OCI-LY1 (cell line): ENCODE measurements at regions not wholly inside any gene's neighbourhood (a gene's known extent, or its start where the extent isn't known, plus 50 kb on each side); places are given as distances from the start of the nearest gene placed in this dataset.
A peak's percentile ranks its signal among the peaks of the same experiment; 100 is the strongest.

Experiments
- H2AFZ ChIP-seq: fragments of 200-600 bp; sonication (generic), shearing (Covaris generic); 2 replicates; pipeline ENCODE4 v1.6.0; 2014; ENCODE audit warnings: antibody characterized with exemption, mild to moderate bottlenecking, low read length
- H3F3A ChIP-seq: fragments of 200-600 bp; sonication (generic), shearing (Covaris generic); 2 replicates; pipeline ENCODE4 v1.6.0; 2014; ENCODE audit warnings: mild to moderate bottlenecking, antibody characterized with exemption, low read length, moderate library complexity; ENCODE audit not compliant: insufficient read depth
- H3K27ac ChIP-seq: fragments of 200-600 bp; sonication (generic); 2 replicates; pipeline ENCODE4 v1.5.1; 2014; ENCODE audit warnings: low read length, mixed run types, mild to moderate bottlenecking, low read depth; ENCODE audit not compliant: poor library complexity, severe bottlenecking
- H3K27me3 ChIP-seq: fragments of 200-600 bp; sonication (generic); 2 replicates; pipeline ENCODE4 v1.6.0; 2014; ENCODE audit warnings: antibody characterized with exemption, mild to moderate bottlenecking, low read length, moderate library complexity; ENCODE audit not compliant: insufficient read depth
- H3K36me3 ChIP-seq: fragments of 200-600 bp; sonication (generic); 2 replicates; pipeline ENCODE4 v1.6.1; 2014; ENCODE audit warnings: mild to moderate bottlenecking, antibody characterized with exemption, low read length, moderate library complexity, mixed read lengths; ENCODE audit not compliant: insufficient read depth
- H3K4me1 ChIP-seq: fragments of 200-600 bp; sonication (generic); 2 replicates; pipeline ENCODE4 v1.5.1; 2014; ENCODE audit warnings: mild to moderate bottlenecking, low read length, moderate library complexity; ENCODE audit not compliant: insufficient read depth, severe bottlenecking
- H3K4me2 ChIP-seq: fragments of 200-600 bp; sonication (generic), shearing (Covaris generic); 2 replicates; pipeline ENCODE4 v1.6.1; 2014; ENCODE audit warnings: low read length
- H3K4me3 ChIP-seq: fragments of 200-600 bp; sonication (generic); 2 replicates; pipeline ENCODE4 v1.5.1; 2014; ENCODE audit warnings: low read length, low read depth, mild to moderate bottlenecking, mixed read lengths; ENCODE audit not compliant: poor library complexity, severe bottlenecking
- H3K79me2 ChIP-seq: fragments of 200-600 bp; shearing (Covaris generic); 2 replicates; pipeline ENCODE4 v1.6.1; 2016; ENCODE audit warnings: mixed run types, low read length, mixed read lengths; ENCODE audit not compliant: insufficient read depth
- H3K9ac ChIP-seq: fragments of 200-600 bp; sonication (generic), shearing (Covaris generic); 2 replicates; pipeline ENCODE4 v1.6.1; 2014; ENCODE audit warnings: mild to moderate bottlenecking, low read length, mixed read lengths
- H3K9me2 ChIP-seq: fragments of 200-600 bp; sonication (generic), shearing (Covaris generic); 2 replicates; pipeline ENCODE4 v1.6.1; 2014; ENCODE audit warnings: low read depth, mild to moderate bottlenecking, low read length, mixed read lengths
- H3K9me3 ChIP-seq: fragments of 200-600 bp; shearing (Covaris generic); 2 replicates; pipeline ENCODE4 v1.6.1; 2014; ENCODE audit warnings: low read length, mixed read lengths
- H4K20me1 ChIP-seq: fragments of 200-600 bp; sonication (generic), shearing (Covaris generic); 2 replicates; pipeline ENCODE4 v1.6.0; 2016; ENCODE audit warnings: mild to moderate bottlenecking, low read length; ENCODE audit not compliant: insufficient read depth
- CTCF ChIP-seq: fragments of 200-600 bp; sonication (generic), shearing (Covaris generic); IDR thresholded peaks from 2 replicates; pipeline ENCODE4 v1.5.1; 2017; ENCODE audit warnings: mild to moderate bottlenecking, antibody characterized with exemption, low read length, moderate library complexity, mixed read lengths
- EZH2 ChIP-seq: fragments of 200-600 bp; sonication (generic), shearing (Covaris generic); IDR thresholded peaks from 2 replicates; pipeline ENCODE4 v1.8.0; 2017; ENCODE audit warnings: borderline replicate concordance, mixed run types, mild to moderate bottlenecking, antibody characterized with exemption, low read length, moderate library complexity, mixed read lengths

- Histone ChIP-seq H3K27ac (no peak overlapping the region), H3K4me1 (peaks cover 19% of the 10 kb centered on the region), H2AFZ (peak overlapping the region; percentile 52; the same call in 1 of the 2 replicates), H3K9ac (no peak overlapping the region), H3K79me2 (no peaks in the 10 kb centered on the region), H3K36me3 (no peaks in the 10 kb centered on the region), H3K27me3 (no peaks in the 10 kb centered on the region), H3K9me3 (no peaks in the 10 kb centered on the region), H3K4me2 (no peak overlapping the region), H4K20me1 (no peaks in the 10 kb centered on the region), H3F3A (no peaks in the 10 kb centered on the region), H3K9me2 (no peaks in the 10 kb centered on the region), H3K4me3 (no peak overlapping the region)
- TF ChIP-seq CTCF (no peak), EZH2 (no peak)
Observed at GRCh38 chr4:134328741-134329140, 127.2 kb upstream of the PABPC4L start.

GRCh38 chr4:134327274-134328122, 125.9 kb upstream of the PABPC4L start:
- H3K9ac ChIP-seq: no peak overlapping the region
- TF ChIP-seq CTCF: no peak
- TF ChIP-seq EZH2: no peak
- no peaks in the 10 kb centered on the region for H3K9me2 ChIP-seq
- no peaks in the 10 kb centered on the region for H3K9me3 ChIP-seq
- no peaks in the 10 kb centered on the region for H4K20me1 ChIP-seq
- no peak overlapping the region for H3K27ac ChIP-seq
- H3K4me2 ChIP-seq: no peak overlapping the region
- no peak overlapping the region for H3K4me3 ChIP-seq
- H3K79me2 ChIP-seq: no peaks in the 10 kb centered on the region
- 0 out of 2 replicates have a peak overlapping the region, but pooled peaks have one; percentile 52 for H2AFZ ChIP-seq
- no peaks in the 10 kb centered on the region for H3K27me3 ChIP-seq
- peaks cover 26% of the 10 kb centered on the region for H3K4me1 ChIP-seq
- no peaks in the 10 kb centered on the region for H3K36me3 ChIP-seq
- no peaks in the 10 kb centered on the region for H3F3A ChIP-seq

- Histone ChIP-seq H4K20me1 (no peaks in the 10 kb centered on the region), H3K79me2 (no peaks in the 10 kb centered on the region), H3K9me2 (no peaks in the 10 kb centered on the region), H2AFZ (no peak overlapping the region), H3K27me3 (no peaks in the 10 kb centered on the region), H3K4me3 (no peak overlapping the region), H3K9ac (no peak overlapping the region), H3K36me3 (no peaks in the 10 kb centered on the region), H3K4me1 (peaks cover 26% of the 10 kb centered on the region), H3F3A (no peaks in the 10 kb centered on the region), H3K9me3 (no peaks in the 10 kb centered on the region), H3K4me2 (no peak overlapping the region), H3K27ac (no peak overlapping the region)
- TF ChIP-seq EZH2 (no peak), CTCF (no peak)
Observed at GRCh38 chr4:134326866-134327265, 125.3 kb upstream of the PABPC4L start.
